ENCODE measurements at regions not wholly inside any gene's neighbourhood (a gene's known extent, or its start where the extent isn't known, plus 50 kb on each side); places are given as distances from the start of the nearest gene placed in this dataset.

DNA sequence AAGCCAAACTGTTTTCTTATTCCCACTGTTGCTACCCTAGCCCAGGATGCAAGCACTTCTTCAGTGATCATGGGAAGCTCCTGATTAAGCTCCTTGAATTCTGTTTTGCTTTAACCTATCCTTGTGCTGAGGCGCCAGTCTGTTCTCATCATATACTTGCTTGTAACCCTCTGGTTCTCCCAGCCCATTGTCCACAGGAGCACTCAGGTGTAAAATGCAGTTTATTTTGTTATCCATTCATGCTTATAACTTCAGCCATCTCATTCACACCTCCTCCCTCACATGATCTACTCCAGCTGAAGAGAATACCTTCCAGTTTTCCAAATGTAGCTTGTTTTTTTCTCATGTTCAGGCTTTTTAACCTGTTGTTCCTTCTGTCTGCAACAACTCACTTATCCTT lies 402.1 kb upstream of the BRINP1 start:
- no peaks in the 10 kb centered on the region for H3K4me1 ChIP-seq (ENCODE audit: control insufficient read depth, insufficient read depth, low read depth, low read length)
- H2AK5ac ChIP-seq (ENCODE audit: low read length, severe bottlenecking): no peak overlapping the region
- H2BK12ac ChIP-seq (ENCODE audit: low read length in 2 of 2): no peak overlapping the region
- H3K27ac ChIP-seq (ENCODE audit: low read length, poor library complexity, severe bottlenecking): no peak overlapping the region
- no peak for DNase-seq
- no peak overlapping the region for H3K4me2 ChIP-seq (ENCODE audit: low read length, poor library complexity, severe bottlenecking)
- no peak overlapping the region for H2AFZ ChIP-seq (ENCODE audit: low read depth, low read length)
- H3K4ac ChIP-seq (ENCODE audit: low read depth in 1 of 2, low read length in 2 of 2): no peak overlapping the region
- H3K4me3 ChIP-seq (ENCODE audit: insufficient read depth in 1 of 2, low read depth in 1 of 2, low read length in 2 of 2): no peak overlapping the region
- no peak overlapping the region for H2BK15ac ChIP-seq (ENCODE audit: low read depth, poor library complexity, severe bottlenecking)
- H3K9me3 ChIP-seq (ENCODE audit: control insufficient read depth, low read length): no peaks in the 10 kb centered on the region
- no peak overlapping the region for H3K14ac ChIP-seq (ENCODE audit: low read length in 2 of 2)
- H4K8ac ChIP-seq (ENCODE audit: low read length): no peak overlapping the region
- no peak overlapping the region for H3K23ac ChIP-seq (ENCODE audit: low read length in 2 of 2)
- no peaks in the 10 kb centered on the region for H3K27me3 ChIP-seq (ENCODE audit: control insufficient read depth in 1 of 2, insufficient read depth in 1 of 2, low read length in 2 of 2)
- no peak overlapping the region for H2BK5ac ChIP-seq (ENCODE audit: low read depth, low read length, poor library complexity, severe bottlenecking)
- no peaks in the 10 kb centered on the region for H3K79me1 ChIP-seq (replicated peaks; ENCODE audit: low read length, poor library complexity, severe bottlenecking)
- no peak overlapping the region for H2BK120ac ChIP-seq (ENCODE audit: low read depth, low read length)
- no peak overlapping the region for H3K9ac ChIP-seq (ENCODE audit: low read length)
- no peak overlapping the region for H3K18ac ChIP-seq (ENCODE audit: low read depth in 1 of 2, low read length in 2 of 2)
- 90% methylated on average over 1 of the region's 1 CpG for WGBS
- no peaks in the 10 kb centered on the region for H3K36me3 ChIP-seq (ENCODE audit: control insufficient read depth in 1 of 2, insufficient read depth in 2 of 2, low read depth in 1 of 2, low read length in 2 of 2)
- no peak overlapping the region for H4K91ac ChIP-seq (ENCODE audit: low read length)

DNA sequence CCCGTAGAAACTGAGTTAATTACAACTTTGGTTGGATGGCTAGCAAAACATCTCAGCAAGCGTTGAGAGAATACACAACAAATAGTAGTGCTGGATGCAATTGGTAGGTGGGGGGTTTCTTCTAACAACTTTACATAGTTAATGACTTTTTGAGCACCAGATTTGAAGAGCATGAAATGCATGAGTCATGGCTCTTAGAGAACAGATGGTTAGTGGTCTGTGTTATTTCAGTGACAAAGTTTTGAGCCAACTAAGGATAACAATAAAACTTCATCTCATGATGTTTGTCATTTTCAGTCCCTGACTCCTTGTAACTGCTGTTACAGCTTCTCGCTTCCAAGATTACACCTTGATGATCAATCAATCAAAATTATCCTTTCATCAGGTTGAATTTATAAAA lies 399.0 kb upstream of the BRINP1 start:
- Histone ChIP-seq H2AFZ (ENCODE audit: low read depth, low read length) (no peak overlapping the region), H3K14ac (ENCODE audit: low read length in 2 of 2) (no peak overlapping the region), H2AK5ac (ENCODE audit: low read length, severe bottlenecking) (no peak overlapping the region), H4K91ac (ENCODE audit: low read length) (no peak overlapping the region), H3K23ac (ENCODE audit: low read length in 2 of 2) (no peak overlapping the region), H3K27me3 (ENCODE audit: control insufficient read depth in 1 of 2, insufficient read depth in 1 of 2, low read length in 2 of 2) (no peaks in the 10 kb centered on the region), H2BK15ac (ENCODE audit: low read depth, poor library complexity, severe bottlenecking) (no peak overlapping the region), H3K36me3 (ENCODE audit: control insufficient read depth in 1 of 2, insufficient read depth in 2 of 2, low read depth in 1 of 2, low read length in 2 of 2) (no peaks in the 10 kb centered on the region), H3K18ac (ENCODE audit: low read depth in 1 of 2, low read length in 2 of 2) (no peak overlapping the region), H3K4me3 (ENCODE audit: insufficient read depth in 1 of 2, low read depth in 1 of 2, low read length in 2 of 2) (no peak overlapping the region), H2BK5ac (ENCODE audit: low read depth, low read length, poor library complexity, severe bottlenecking) (no peak overlapping the region), H3K79me1 (replicated peaks; ENCODE audit: low read length, poor library complexity, severe bottlenecking) (no peaks in the 10 kb centered on the region), H3K27ac (ENCODE audit: low read length, poor library complexity, severe bottlenecking) (no peak overlapping the region), H4K8ac (ENCODE audit: low read length) (no peak overlapping the region), H3K4ac (ENCODE audit: low read depth in 1 of 2, low read length in 2 of 2) (no peak overlapping the region), H3K9me3 (ENCODE audit: control insufficient read depth, low read length) (no peaks in the 10 kb centered on the region), H2BK12ac (ENCODE audit: low read length in 2 of 2) (no peak overlapping the region), H3K4me1 (ENCODE audit: control insufficient read depth, insufficient read depth, low read depth, low read length) (no peaks in the 10 kb centered on the region), H3K4me2 (ENCODE audit: low read length, poor library complexity, severe bottlenecking) (no peak overlapping the region), H2BK120ac (ENCODE audit: low read depth, low read length) (no peak overlapping the region), H3K9ac (ENCODE audit: low read length) (no peak overlapping the region)
- 51% methylated on average over 3 of the region's 3 CpGs for WGBS
- no peak for DNase-seq

DNA sequence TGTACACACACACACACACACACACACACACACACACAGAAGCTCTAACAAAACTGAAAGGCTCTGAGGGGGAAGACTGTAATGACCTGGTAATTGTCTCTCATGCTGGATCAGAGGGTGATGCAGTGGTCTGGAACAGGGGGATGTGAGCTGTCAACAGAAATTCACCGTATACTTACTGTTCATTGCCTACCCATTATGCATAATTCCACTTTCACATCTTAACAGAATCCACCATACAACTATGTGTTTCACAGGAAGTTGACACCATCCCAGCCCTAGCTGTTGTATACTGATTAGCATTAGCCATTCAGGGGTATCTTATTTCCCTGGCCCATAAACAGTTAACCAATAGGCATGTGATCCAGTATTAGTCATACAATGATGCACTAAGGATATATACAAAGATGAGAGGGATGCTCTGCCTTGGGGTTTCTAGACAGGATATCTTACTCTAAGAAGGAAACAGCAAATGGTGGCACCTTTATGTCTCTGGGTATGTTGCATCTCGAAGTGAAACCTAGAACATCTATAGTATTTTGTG lies 396.5 kb upstream of the BRINP1 start:
- DNase-seq: no peak
- Histone ChIP-seq H3K4me2 (ENCODE audit: low read length, poor library complexity, severe bottlenecking) (no peak overlapping the region), H3K14ac (ENCODE audit: low read length in 2 of 2) (no peak overlapping the region)

GRCh38 chr9:119763260-119763659 lies 394.0 kb upstream of the BRINP1 start:
- no peak overlapping the region for H3K4me3 ChIP-seq (ENCODE audit: insufficient read depth in 1 of 2, low read depth in 1 of 2, low read length in 2 of 2)
- H2AK5ac ChIP-seq (ENCODE audit: low read length, severe bottlenecking): no peak overlapping the region
- no peak overlapping the region for H3K18ac ChIP-seq (ENCODE audit: low read depth in 1 of 2, low read length in 2 of 2)
- WGBS: 61% methylated on average over 3 of the region's 3 CpGs
- no peak overlapping the region for H2AFZ ChIP-seq (ENCODE audit: low read depth, low read length)
- H2BK5ac ChIP-seq (ENCODE audit: low read depth, low read length, poor library complexity, severe bottlenecking): no peak overlapping the region
- no peaks in the 10 kb centered on the region for H3K4me1 ChIP-seq (ENCODE audit: control insufficient read depth, insufficient read depth, low read depth, low read length)
- H3K79me1 ChIP-seq (replicated peaks; ENCODE audit: low read length, poor library complexity, severe bottlenecking): no peaks in the 10 kb centered on the region
- no peak for DNase-seq
- H3K9ac ChIP-seq (ENCODE audit: low read length): no peak overlapping the region
- H2BK120ac ChIP-seq (ENCODE audit: low read depth, low read length): no peak overlapping the region
- no peaks in the 10 kb centered on the region for H3K36me3 ChIP-seq (ENCODE audit: control insufficient read depth in 1 of 2, insufficient read depth in 2 of 2, low read depth in 1 of 2, low read length in 2 of 2)
- no peak overlapping the region for H3K23ac ChIP-seq (ENCODE audit: low read length in 2 of 2)
- no peak overlapping the region for H3K4me2 ChIP-seq (ENCODE audit: low read length, poor library complexity, severe bottlenecking)
- H4K91ac ChIP-seq (ENCODE audit: low read length): no peak overlapping the region
- H3K4ac ChIP-seq (ENCODE audit: low read depth in 1 of 2, low read length in 2 of 2): no peak overlapping the region
- H3K27ac ChIP-seq (ENCODE audit: low read length, poor library complexity, severe bottlenecking): no peak overlapping the region
- no peak overlapping the region for H4K8ac ChIP-seq (ENCODE audit: low read length)
- H3K14ac ChIP-seq (ENCODE audit: low read length in 2 of 2): no peak overlapping the region
- no peak overlapping the region for H2BK15ac ChIP-seq (ENCODE audit: low read depth, poor library complexity, severe bottlenecking)
- H2BK12ac ChIP-seq (ENCODE audit: low read length in 2 of 2): no peak overlapping the region
- H3K9me3 ChIP-seq (ENCODE audit: control insufficient read depth, low read length): no peaks in the 10 kb centered on the region
- H3K27me3 ChIP-seq (ENCODE audit: control insufficient read depth in 1 of 2, insufficient read depth in 1 of 2, low read length in 2 of 2): no peaks in the 10 kb centered on the region

More for the DNA sequence above, 396.5 kb upstream of the BRINP1 start:
- no peak overlapping the region for H2AFZ ChIP-seq (ENCODE audit: low read depth, low read length)
- H3K4me3 ChIP-seq (ENCODE audit: insufficient read depth in 1 of 2, low read depth in 1 of 2, low read length in 2 of 2): no peak overlapping the region
- H3K18ac ChIP-seq (ENCODE audit: low read depth in 1 of 2, low read length in 2 of 2): no peak overlapping the region
- no peaks in the 10 kb centered on the region for H3K27me3 ChIP-seq (ENCODE audit: control insufficient read depth in 1 of 2, insufficient read depth in 1 of 2, low read length in 2 of 2)
- WGBS: 65% methylated on average over 2 of the region's 2 CpGs
- H3K4ac ChIP-seq (ENCODE audit: low read depth in 1 of 2, low read length in 2 of 2): no peak overlapping the region
- H3K23ac ChIP-seq (ENCODE audit: low read length in 2 of 2): no peak overlapping the region
- no peak overlapping the region for H4K8ac ChIP-seq (ENCODE audit: low read length)
- H3K9me3 ChIP-seq (ENCODE audit: control insufficient read depth, low read length): no peaks in the 10 kb centered on the region
- no peak overlapping the region for H2BK5ac ChIP-seq (ENCODE audit: low read depth, low read length, poor library complexity, severe bottlenecking)
- no peak overlapping the region for H3K27ac ChIP-seq (ENCODE audit: low read length, poor library complexity, severe bottlenecking)
- H2BK120ac ChIP-seq (ENCODE audit: low read depth, low read length): no peak overlapping the region
- no peaks in the 10 kb centered on the region for H3K36me3 ChIP-seq (ENCODE audit: control insufficient read depth in 1 of 2, insufficient read depth in 2 of 2, low read depth in 1 of 2, low read length in 2 of 2)
- H3K9ac ChIP-seq (ENCODE audit: low read length): no peak overlapping the region
- H2BK12ac ChIP-seq (ENCODE audit: low read length in 2 of 2): no peak overlapping the region
- H2AK5ac ChIP-seq (ENCODE audit: low read length, severe bottlenecking): no peak overlapping the region
- no peak overlapping the region for H4K91ac ChIP-seq (ENCODE audit: low read length)
- H3K79me1 ChIP-seq (replicated peaks; ENCODE audit: low read length, poor library complexity, severe bottlenecking): no peaks in the 10 kb centered on the region
- H2BK15ac ChIP-seq (ENCODE audit: low read depth, poor library complexity, severe bottlenecking): no peak overlapping the region
- no peaks in the 10 kb centered on the region for H3K4me1 ChIP-seq (ENCODE audit: control insufficient read depth, insufficient read depth, low read depth, low read length)

Data from mesenchymal stem cell (in vitro differentiated cells and primary cell).